Neural cell (in vitro differentiated cells): ENCODE measurements at regions not wholly inside any gene's neighbourhood (a gene's known extent, or its start where the extent isn't known, plus 50 kb on each side); places are given as distances from the start of the nearest gene placed in this dataset.

Source experiments
- H2AFZ ChIP-seq: fragments of 200-600, 300-800 bp; sonication (generic), shearing (Covaris generic); 2 replicates; pipeline ENCODE4 v1.6.0; 2014; ENCODE audit warnings: low read depth, mild to moderate bottlenecking, antibody characterized with exemption, low read length, moderate library complexity
- H3F3A ChIP-seq: fragments of 200-600 bp; shearing (Covaris generic); 2 replicates; pipeline ENCODE4 v1.6.1; 2016; ENCODE audit warnings: mild to moderate bottlenecking, moderate library complexity, mixed read lengths, antibody characterized with exemption, low read length; ENCODE audit not compliant: insufficient read depth, poor library complexity, severe bottlenecking
- H3K27ac ChIP-seq: fragments of 200-600, 300-800 bp; sonication (generic), shearing (Covaris generic); 2 replicates; pipeline ENCODE4 v1.5.1; 2014; ENCODE audit warnings: mild to moderate bottlenecking, low read length, moderate library complexity
- H3K27me3 ChIP-seq: fragments of 300-800, 200-600 bp; sonication (generic), shearing (Covaris generic); 2 replicates; pipeline ENCODE4 v1.6.0; 2014; ENCODE audit warnings: mild to moderate bottlenecking, low read depth, low read length, moderate library complexity; ENCODE audit not compliant: insufficient read depth
- H3K36me3 ChIP-seq: fragments of 300-800, 200-600 bp; sonication (generic), shearing (Covaris generic); 2 replicates; pipeline ENCODE4 v1.5.1; 2014; ENCODE audit warnings: mild to moderate bottlenecking, antibody characterized with exemption, low read length, moderate library complexity; ENCODE audit not compliant: insufficient read depth
- H3K4me2 ChIP-seq: fragments of 300-800, 200-600 bp; sonication (generic), shearing (Covaris generic); 2 replicates; pipeline ENCODE4 v1.6.0; 2014; ENCODE audit warnings: mild to moderate bottlenecking, low read length
- H3K4me3 ChIP-seq: fragments of 300-800, 200-600 bp; sonication (generic), shearing (Covaris generic); 2 replicates; pipeline ENCODE4 v1.5.1; 2014; ENCODE audit warnings: mild to moderate bottlenecking, low read length, moderate library complexity
- H3K79me2 ChIP-seq: fragments of 200-600 bp; shearing (Covaris generic); replicated peaks from 2 replicates; pipeline ENCODE4 v1.6.0; 2014; ENCODE audit warnings: mild to moderate bottlenecking, low read length, moderate library complexity; ENCODE audit not compliant: insufficient read depth
- H3K9ac ChIP-seq: fragments of 300-800, 200-600 bp; sonication (generic), shearing (Covaris generic); 2 replicates; pipeline ENCODE4 v1.6.1; 2016; ENCODE audit warnings: mild to moderate bottlenecking, low read length, mixed read lengths
- H3K9me2 ChIP-seq: fragments of 200-600 bp; shearing (Covaris generic); 2 replicates; pipeline ENCODE4 v1.6.1; 2016; ENCODE audit warnings: mild to moderate bottlenecking, low read length, mixed read lengths; ENCODE audit not compliant: insufficient read depth
- H3K9me3 ChIP-seq: fragments of 200-600, 300-800 bp; sonication (generic), shearing (Covaris generic); 2 replicates; pipeline ENCODE4 v1.6.1; 2016; ENCODE audit warnings: mild to moderate bottlenecking, mixed run types, low read length, moderate library complexity, mixed read lengths
- H4K20me1 ChIP-seq: fragments of 200-600 bp; shearing (Covaris generic); 2 replicates; pipeline ENCODE4 v1.6.1; 2016; ENCODE audit warnings: mild to moderate bottlenecking, mixed run types; ENCODE audit not compliant: insufficient read depth
- CTCF ChIP-seq: fragments of 450-650 bp; IDR thresholded peaks from 2 replicates; pipeline ENCODE4 v1.5.1; 2014; ENCODE audit warnings: antibody characterized with exemption, mild to moderate bottlenecking, moderate library complexity; ENCODE audit not compliant: poor library complexity, severe bottlenecking
- EP300 ChIP-seq: fragments of 450-650 bp; conservative IDR thresholded peaks from 2 replicates; pipeline ENCODE4 v1.6.1; 2014; ENCODE audit warnings: antibody characterized with exemption, mild to moderate bottlenecking, moderate library complexity; ENCODE audit not compliant: poor library complexity, severe bottlenecking
- EZH2 ChIP-seq: fragments of 200-600, 300-800 bp; shearing (Covaris generic), sonication (generic); IDR thresholded peaks from 2 replicates; pipeline ENCODE4 v1.6.1; 2014; ENCODE audit warnings: antibody characterized with exemption, low read length, borderline replicate concordance, mild to moderate bottlenecking; ENCODE audit not compliant: insufficient read depth, poor library complexity, severe bottlenecking
- MXI1 ChIP-seq: fragments of 450-650 bp; conservative IDR thresholded peaks from 2 replicates; pipeline ENCODE4 v1.6.1; 2014; ENCODE audit warnings: antibody characterized with exemption, mild to moderate bottlenecking; ENCODE audit not compliant: poor library complexity, severe bottlenecking
- POLR2AphosphoS5 ChIP-seq: IDR thresholded peaks from 2 replicates; pipeline ENCODE4 v1.6.1; 2012
- RAD21 ChIP-seq: fragments of 450-650 bp; conservative IDR thresholded peaks from 2 replicates; pipeline ENCODE4 v1.6.1; 2014; ENCODE audit warnings: antibody characterized with exemption, mild to moderate bottlenecking, moderate library complexity
- REST ChIP-seq: IDR thresholded peaks from 2 replicates; pipeline ENCODE4 v1.6.1; 2012; ENCODE audit warnings: borderline replicate concordance
- SMC3 ChIP-seq: fragments of 450-650 bp; conservative IDR thresholded peaks from 2 replicates; pipeline ENCODE4 v1.6.1; 2014; ENCODE audit warnings: antibody characterized with exemption, mild to moderate bottlenecking, moderate library complexity; ENCODE audit not compliant: poor library complexity
- TAF1 ChIP-seq: IDR thresholded peaks from 2 replicates; pipeline ENCODE4 v1.6.1; 2012; ENCODE audit warnings: low read depth

DNA sequence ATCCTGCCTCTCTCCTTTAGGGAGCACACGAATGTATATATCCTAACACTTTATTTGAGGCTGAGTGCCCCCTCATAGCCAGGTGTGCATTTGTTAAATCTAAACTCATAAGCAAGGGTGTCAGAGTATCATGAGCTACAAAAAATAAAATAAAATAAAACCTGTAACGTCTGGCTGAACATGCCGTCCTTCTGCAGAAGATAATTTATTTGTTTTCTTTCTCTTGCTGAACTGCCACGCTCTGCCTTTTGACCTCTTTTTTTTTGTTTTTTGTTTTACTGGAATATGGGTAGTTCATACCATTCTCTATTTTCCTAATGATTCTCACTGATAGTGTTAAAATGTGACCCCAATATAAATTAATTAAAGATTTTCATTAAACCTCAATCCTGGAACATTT lies 117.7 kb upstream of the MPDZ start:
- TF ChIP-seq EZH2 (no peak), CTCF (no peak), MXI1 (no peak), EP300 (no peak), SMC3 (no peak), POLR2AphosphoS5 (no peak), TAF1 (no peak), REST (no peak), RAD21 (no peak)
- H3K4me2 ChIP-seq: no peak overlapping the region
- H3K79me2 ChIP-seq: no peaks in the 10 kb centered on the region
- no peaks in the 10 kb centered on the region for H3K27me3 ChIP-seq
- H3K9ac ChIP-seq: no peak overlapping the region
- no peaks in the 10 kb centered on the region for H3K36me3 ChIP-seq
- no peaks in the 10 kb centered on the region for H3K9me2 ChIP-seq
- no peak overlapping the region for H2AFZ ChIP-seq
- H4K20me1 ChIP-seq: no peaks in the 10 kb centered on the region
- H3F3A ChIP-seq: no peaks in the 10 kb centered on the region
- H3K9me3 ChIP-seq: no peaks in the 10 kb centered on the region
- H3K27ac ChIP-seq: no peak overlapping the region
- H3K4me3 ChIP-seq: no peak overlapping the region

GRCh38 chr9:13396418-13396817 lies 116.9 kb upstream of the MPDZ start:
- H3K9me3 ChIP-seq: no peaks in the 10 kb centered on the region
- no peak overlapping the region for H3K4me2 ChIP-seq
- no peak overlapping the region for H2AFZ ChIP-seq
- no peak overlapping the region for H3K4me3 ChIP-seq
- H3F3A ChIP-seq: no peaks in the 10 kb centered on the region
- no peaks in the 10 kb centered on the region for H4K20me1 ChIP-seq
- no peak overlapping the region for H3K27ac ChIP-seq
- no peaks in the 10 kb centered on the region for H3K9me2 ChIP-seq
- TF ChIP-seq REST: no peak
- TF ChIP-seq MXI1: no peak
- TF ChIP-seq EP300: no peak
- TF ChIP-seq SMC3: no peak
- no peak for TF ChIP-seq CTCF
- no peak overlapping the region for H3K9ac ChIP-seq
- H3K79me2 ChIP-seq: no peaks in the 10 kb centered on the region
- no peaks in the 10 kb centered on the region for H3K36me3 ChIP-seq
- H3K27me3 ChIP-seq: no peaks in the 10 kb centered on the region
